ENCODE measurements at regions not wholly inside any gene's neighbourhood (a gene's known extent, or its start where the extent isn't known, plus 50 kb on each side); places are given as distances from the start of the nearest gene placed in this dataset.
"Not testable (repeated sequence)": the region's sequence is repeated elsewhere in the genome, so short reads cannot be mapped to it uniquely, and the experiment has no call there.

DNA sequence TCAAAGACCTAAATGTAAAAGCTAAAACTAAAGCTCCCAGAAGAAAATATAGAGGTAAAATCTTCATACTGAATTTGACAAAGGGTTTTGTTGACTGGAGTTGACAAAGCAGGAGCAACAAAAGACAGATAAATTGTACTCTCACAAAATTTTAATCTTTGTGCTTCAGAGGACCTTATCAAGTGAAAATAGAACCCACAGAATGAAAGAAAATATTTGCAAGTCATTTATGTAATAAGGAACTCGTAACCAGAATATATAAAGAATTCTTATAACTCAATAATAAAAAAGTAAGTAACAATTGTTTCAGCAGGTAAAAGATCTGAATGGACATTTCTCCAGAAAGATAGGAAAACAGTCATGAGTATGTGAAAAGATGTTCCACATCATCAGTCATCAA lies 62.0 kb upstream of the SRRM3 start:
- ChIA-PET POLR2A (no interaction called here), CTCF (no interaction called here)
- H3K27ac ChIP-seq: no peak overlapping the region
- ATAC-seq (no peak), DNase-seq (ENCODE audit: low read depth in 1 of 2, low spot score in 1 of 2) (no peak), FAIRE-seq (no peak)
- H3K9me3 ChIP-seq: no peaks in the 10 kb centered on the region
- no peak overlapping the region for H3K4me2 ChIP-seq
- no peak for TF ChIP-seq EHF (CRISPR knock-in tag; IDR thresholded peaks at IDR 0.05)
- no peak for TF ChIP-seq GATA3 (IDR thresholded peaks at IDR 0.05; ENCODE audit: borderline replicate concordance)
- TF ChIP-seq FOSB (CRISPR knock-in tag; IDR thresholded peaks at IDR 0.05): no peak
- TF ChIP-seq ESRRA (IDR thresholded peaks at IDR 0.05; ENCODE audit: borderline replicate concordance, low read length): no peak
- TF ChIP-seq HDAC2 (IDR thresholded peaks at IDR 0.05): no peak
- no peak for TF ChIP-seq RFX5 (IDR thresholded peaks at IDR 0.05)
- no peak for TF ChIP-seq CEBPB (IDR thresholded peaks at IDR 0.05)
- no peak for TF ChIP-seq JUN (IDR thresholded peaks at IDR 0.05)
- TF ChIP-seq, protein P1, sequence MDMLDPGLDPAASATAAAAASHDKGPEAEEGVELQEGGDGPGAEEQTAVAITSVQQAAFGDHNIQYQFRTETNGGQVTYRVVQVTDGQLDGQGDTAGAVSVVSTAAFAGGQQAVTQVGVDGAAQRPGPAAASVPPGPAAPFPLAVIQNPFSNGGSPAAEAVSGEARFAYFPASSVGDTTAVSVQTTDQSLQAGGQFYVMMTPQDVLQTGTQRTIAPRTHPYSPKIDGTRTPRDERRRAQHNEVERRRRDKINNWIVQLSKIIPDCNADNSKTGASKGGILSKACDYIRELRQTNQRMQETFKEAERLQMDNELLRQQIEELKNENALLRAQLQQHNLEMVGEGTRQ (IDR thresholded peaks at IDR 0.05): no peak
- TF ChIP-seq, protein P2, sequence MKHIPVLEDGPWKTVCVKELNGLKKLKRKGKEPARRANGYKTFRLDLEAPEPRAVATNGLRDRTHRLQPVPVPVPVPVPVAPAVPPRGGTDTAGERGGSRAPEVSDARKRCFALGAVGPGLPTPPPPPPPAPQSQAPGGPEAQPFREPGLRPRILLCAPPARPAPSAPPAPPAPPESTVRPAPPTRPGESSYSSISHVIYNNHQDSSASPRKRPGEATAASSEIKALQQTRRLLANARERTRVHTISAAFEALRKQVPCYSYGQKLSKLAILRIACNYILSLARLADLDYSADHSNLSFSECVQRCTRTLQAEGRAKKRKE (CRISPR knock-in tag; IDR thresholded peaks at IDR 0.05; ENCODE audit: low read depth): no peak
- TF ChIP-seq POLR2A (IDR thresholded peaks at IDR 0.05; ENCODE audit: low read length): no peak
- TF ChIP-seq, protein P3, sequence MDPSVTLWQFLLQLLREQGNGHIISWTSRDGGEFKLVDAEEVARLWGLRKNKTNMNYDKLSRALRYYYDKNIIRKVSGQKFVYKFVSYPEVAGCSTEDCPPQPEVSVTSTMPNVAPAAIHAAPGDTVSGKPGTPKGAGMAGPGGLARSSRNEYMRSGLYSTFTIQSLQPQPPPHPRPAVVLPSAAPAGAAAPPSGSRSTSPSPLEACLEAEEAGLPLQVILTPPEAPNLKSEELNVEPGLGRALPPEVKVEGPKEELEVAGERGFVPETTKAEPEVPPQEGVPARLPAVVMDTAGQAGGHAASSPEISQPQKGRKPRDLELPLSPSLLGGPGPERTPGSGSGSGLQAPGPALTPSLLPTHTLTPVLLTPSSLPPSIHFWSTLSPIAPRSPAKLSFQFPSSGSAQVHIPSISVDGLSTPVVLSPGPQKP (IDR thresholded peaks at IDR 0.05; ENCODE audit: low read depth, low read length): no peak
- TF ChIP-seq POLR2AphosphoS2 (conservative IDR thresholded peaks at IDR 0.05; ENCODE audit: low read length): no peak
- TF ChIP-seq, protein P4, sequence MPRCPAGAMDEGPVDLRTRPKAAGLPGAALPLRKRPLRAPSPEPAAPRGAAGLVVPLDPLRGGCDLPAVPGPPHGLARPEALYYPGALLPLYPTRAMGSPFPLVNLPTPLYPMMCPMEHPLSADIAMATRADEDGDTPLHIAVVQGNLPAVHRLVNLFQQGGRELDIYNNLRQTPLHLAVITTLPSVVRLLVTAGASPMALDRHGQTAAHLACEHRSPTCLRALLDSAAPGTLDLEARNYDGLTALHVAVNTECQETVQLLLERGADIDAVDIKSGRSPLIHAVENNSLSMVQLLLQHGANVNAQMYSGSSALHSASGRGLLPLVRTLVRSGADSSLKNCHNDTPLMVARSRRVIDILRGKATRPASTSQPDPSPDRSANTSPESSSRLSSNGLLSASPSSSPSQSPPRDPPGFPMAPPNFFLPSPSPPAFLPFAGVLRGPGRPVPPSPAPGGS (IDR thresholded peaks at IDR 0.05): no peak
- no peak for TF ChIP-seq RAD21 (conservative IDR thresholded peaks at IDR 0.05 in 1 of 2, IDR thresholded peaks at IDR 0.05 in 1 of 2)
- TF ChIP-seq PHF8 (IDR thresholded peaks at IDR 0.05; ENCODE audit: borderline replicate concordance, low read depth): no peak
- no peak for TF ChIP-seq CHD2 (IDR thresholded peaks at IDR 0.05; ENCODE audit: low read length, partially characterized antibody)
- no peak for TF ChIP-seq TP53 (CRISPR knock-in tag; IDR thresholded peaks at IDR 0.05)
- TF ChIP-seq HOXB5 (CRISPR knock-in tag; IDR thresholded peaks at IDR 0.05): no peak
- no peak overlapping the region for H3K4me3 ChIP-seq
- no peaks in the 10 kb centered on the region for H3K4me1 ChIP-seq
- 81% methylated on average over 1 of the region's 1 CpG for WGBS (ENCODE audit: missing lambda C conversion rate)

DNA sequence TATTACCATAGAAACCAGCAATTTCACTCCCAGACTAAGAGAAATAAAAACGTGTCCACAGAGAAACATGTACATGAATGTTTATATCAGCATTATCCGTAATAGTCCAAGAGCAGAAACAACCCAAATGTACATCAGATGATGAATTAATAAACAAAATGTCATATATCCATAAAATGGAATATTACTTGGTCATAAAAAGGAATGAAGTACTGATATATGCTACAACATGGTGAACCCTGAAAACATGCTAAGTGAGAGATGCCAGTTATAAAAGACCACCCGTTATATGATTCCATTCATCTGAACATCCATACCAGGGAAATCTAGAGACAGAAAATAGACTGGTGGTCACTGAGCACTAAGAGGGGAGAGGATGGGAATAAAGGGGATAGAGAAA lies 61.4 kb upstream of the SRRM3 start:
- ATAC-seq; POLR2A ChIA-PET; H3K4me1 ChIP-seq; H3K4me3 ChIP-seq; H3K9me3 ChIP-seq; H3K4me2 ChIP-seq; H3K27ac ChIP-seq; DNase-seq (ENCODE audit: low read depth in 1 of 2, low spot score in 1 of 2); FAIRE-seq: not testable (repeated sequence)
- WGBS (ENCODE audit: missing lambda C conversion rate): 3% methylated on average over 3 of the region's 3 CpGs
- CTCF ChIA-PET: interaction anchor here (1.5 to 1.6 kb wide), 2 partner anchors 10 to 71 kb away, joined by 3 to 5 read pairs; no protein-coding TSS in a partner anchor

DNA sequence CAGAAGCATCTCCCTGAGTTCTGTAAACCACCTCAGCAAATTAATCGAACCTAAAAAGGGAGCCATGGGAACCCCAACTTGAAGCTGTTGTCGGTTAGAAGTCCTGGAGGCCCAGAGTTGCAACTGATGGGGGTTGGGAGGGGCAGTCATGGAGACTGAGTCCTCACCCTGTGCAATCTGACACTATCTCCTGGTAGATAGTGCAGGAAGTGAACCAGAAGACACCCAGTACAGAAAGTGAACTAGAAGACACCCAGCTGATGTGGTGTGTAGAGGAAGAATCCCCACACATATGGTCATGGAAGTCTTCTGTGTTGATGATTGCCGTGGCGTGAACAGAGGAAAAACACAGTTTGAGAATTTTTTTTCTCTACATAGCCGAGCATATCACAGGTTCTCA lies 58.8 kb upstream of the SRRM3 start:
- Histone ChIP-seq H3K9me3 (no peaks in the 10 kb centered on the region), H3K4me2 (no peak overlapping the region), H3K4me1 (no peaks in the 10 kb centered on the region), H3K4me3 (no peak overlapping the region), H3K27ac (no peak overlapping the region)
- no peak for DNase-seq (ENCODE audit: low read depth in 1 of 2, low spot score in 1 of 2)
- ChIA-PET CTCF (interaction anchor here (0.9 kb wide), 1 partner anchor 120 kb away, joined by 3 read pairs; no protein-coding TSS in a partner anchor), POLR2A (no interaction called here)
- 78% methylated on average over 5 of the region's 5 CpGs for WGBS (ENCODE audit: missing lambda C conversion rate)
- no peak for FAIRE-seq
- no peak for ATAC-seq
- TF ChIP-seq ZSCAN20 (CRISPR knock-in tag; IDR thresholded peaks at IDR 0.05) (no peak), KDM1A (IDR thresholded peaks at IDR 0.05; ENCODE audit: low read depth) (no peak), HOXB5 (CRISPR knock-in tag; IDR thresholded peaks at IDR 0.05) (no peak), RARB (CRISPR knock-in tag; IDR thresholded peaks at IDR 0.05) (no peak), RNF2 (IDR thresholded peaks at IDR 0.05; ENCODE audit: borderline replicate concordance, low read depth) (no peak), EHMT2 (IDR thresholded peaks at IDR 0.05; ENCODE audit: low read depth) (no peak)
- TF ChIP-seq, protein P5, sequence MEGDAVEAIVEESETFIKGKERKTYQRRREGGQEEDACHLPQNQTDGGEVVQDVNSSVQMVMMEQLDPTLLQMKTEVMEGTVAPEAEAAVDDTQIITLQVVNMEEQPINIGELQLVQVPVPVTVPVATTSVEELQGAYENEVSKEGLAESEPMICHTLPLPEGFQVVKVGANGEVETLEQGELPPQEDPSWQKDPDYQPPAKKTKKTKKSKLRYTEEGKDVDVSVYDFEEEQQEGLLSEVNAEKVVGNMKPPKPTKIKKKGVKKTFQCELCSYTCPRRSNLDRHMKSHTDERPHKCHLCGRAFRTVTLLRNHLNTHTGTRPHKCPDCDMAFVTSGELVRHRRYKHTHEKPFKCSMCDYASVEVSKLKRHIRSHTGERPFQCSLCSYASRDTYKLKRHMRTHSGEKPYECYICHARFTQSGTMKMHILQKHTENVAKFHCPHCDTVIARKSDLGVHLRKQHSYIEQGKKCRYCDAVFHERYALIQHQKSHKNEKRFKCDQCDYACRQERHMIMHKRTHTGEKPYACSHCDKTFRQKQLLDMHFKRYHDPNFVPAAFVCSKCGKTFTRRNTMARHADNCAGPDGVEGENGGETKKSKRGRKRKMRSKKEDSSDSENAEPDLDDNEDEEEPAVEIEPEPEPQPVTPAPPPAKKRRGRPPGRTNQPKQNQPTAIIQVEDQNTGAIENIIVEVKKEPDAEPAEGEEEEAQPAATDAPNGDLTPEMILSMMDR (IDR thresholded peaks at IDR 0.05): no peak
- TF ChIP-seq, protein P4 (IDR thresholded peaks at IDR 0.05): no peak
- TF ChIP-seq, protein P6, sequence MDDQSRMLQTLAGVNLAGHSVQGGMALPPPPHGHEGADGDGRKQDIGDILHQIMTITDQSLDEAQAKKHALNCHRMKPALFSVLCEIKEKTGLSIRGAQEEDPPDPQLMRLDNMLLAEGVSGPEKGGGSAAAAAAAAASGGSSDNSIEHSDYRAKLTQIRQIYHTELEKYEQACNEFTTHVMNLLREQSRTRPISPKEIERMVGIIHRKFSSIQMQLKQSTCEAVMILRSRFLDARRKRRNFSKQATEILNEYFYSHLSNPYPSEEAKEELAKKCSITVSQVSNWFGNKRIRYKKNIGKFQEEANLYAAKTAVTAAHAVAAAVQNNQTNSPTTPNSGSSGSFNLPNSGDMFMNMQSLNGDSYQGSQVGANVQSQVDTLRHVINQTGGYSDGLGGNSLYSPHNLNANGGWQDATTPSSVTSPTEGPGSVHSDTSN (IDR thresholded peaks at IDR 0.05): no peak
